ENCODE measurements at regions not wholly inside any gene's neighbourhood (a gene's known extent, or its start where the extent isn't known, plus 50 kb on each side); places are given as distances from the start of the nearest gene placed in this dataset.
"Not testable (repeated sequence)": the region's sequence is repeated elsewhere in the genome, so short reads cannot be mapped to it uniquely, and the experiment has no call there.

DNA sequence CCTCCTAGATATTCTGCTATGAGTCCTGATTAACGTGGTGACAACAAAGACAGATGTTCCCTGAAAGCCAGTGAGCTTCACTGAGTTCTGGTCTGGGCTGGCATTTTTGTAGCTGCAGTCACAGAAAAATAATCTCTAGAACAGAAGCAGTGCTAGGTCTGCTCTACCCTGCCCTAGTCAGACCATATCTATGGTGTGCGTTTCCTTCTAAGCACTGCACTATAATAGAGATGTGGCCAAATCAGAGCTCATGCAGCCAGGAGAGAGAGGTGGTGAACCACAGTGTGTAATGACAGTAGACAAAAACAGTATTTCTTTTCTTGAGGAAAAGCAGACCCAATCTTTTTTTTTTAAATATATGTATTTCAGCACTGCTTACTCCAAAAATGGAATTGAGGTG lies 76.3 kb downstream of the CMAS start:
- WGBS (ENCODE audit: missing lambda C conversion rate) = 18% methylated on average over 2 of the region's 2 CpGs
- ChIA-PET POLR2A (no interaction called here), CTCF (interaction anchor here (1.4 to 1.9 kb wide), 2 partner anchors 21 to 23 kb away, joined by 4 read pairs; no protein-coding TSS in a partner anchor)
- TF ChIP-seq FOXS1 (CRISPR knock-in tag; IDR thresholded peaks at IDR 0.05) = no peak
- no peak for TF ChIP-seq MAFK (IDR thresholded peaks at IDR 0.05; ENCODE audit: partially characterized antibody)
- no peak for TF ChIP-seq CBX8 (IDR thresholded peaks at IDR 0.05)
- no peak for TF ChIP-seq MYC (IDR thresholded peaks at IDR 0.05; ENCODE audit: borderline replicate concordance, low read length)
- TF ChIP-seq MAZ (IDR thresholded peaks at IDR 0.05; ENCODE audit: borderline replicate concordance, low read depth, low read length) = no peak
- TF ChIP-seq CEBPB (IDR thresholded peaks at IDR 0.05) = no peak
- TF ChIP-seq SMC3 (IDR thresholded peaks at IDR 0.05) = no peak
- no peak for TF ChIP-seq JUNB (IDR thresholded peaks at IDR 0.05)
- no peak for TF ChIP-seq TFCP2L1 (CRISPR knock-in tag; IDR thresholded peaks at IDR 0.05)
- TF ChIP-seq KDM5A (IDR thresholded peaks at IDR 0.05) = no peak
- TF ChIP-seq ZC3H11A (IDR thresholded peaks at IDR 0.05) = no peak
- no peak for DNase-seq (ENCODE audit: low read depth in 1 of 2, low spot score in 1 of 2)
- FAIRE-seq = no peak
- Histone ChIP-seq H3K27ac (no peak overlapping the region), H3K9me3 (peaks cover 6% of the 10 kb centered on the region; the same call in 2 of the 3 replicates), H3K4me3 (no peak overlapping the region), H3K4me2 (no peak overlapping the region), H3K4me1 (no peaks in the 10 kb centered on the region)
- no peak for ATAC-seq

DNA sequence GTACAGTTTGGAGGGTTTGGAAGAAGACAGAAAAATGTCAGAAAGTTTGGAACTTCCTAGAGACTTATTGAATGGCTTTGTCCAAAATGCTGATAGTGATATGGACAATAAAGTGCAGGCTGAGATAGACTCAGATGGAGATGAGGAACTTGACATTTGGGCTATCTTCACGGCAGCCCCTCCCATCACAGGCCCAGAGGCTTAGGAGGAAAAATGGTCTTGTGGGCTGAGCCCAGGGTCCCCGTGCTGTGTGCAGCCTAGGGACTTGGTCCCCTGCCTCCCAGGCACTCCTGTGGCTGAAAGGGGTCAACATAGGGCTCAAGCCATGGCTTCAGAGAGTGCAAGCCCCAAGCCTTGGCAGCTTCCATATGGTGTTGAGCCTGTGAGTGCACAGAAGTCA lies 79.0 kb downstream of the CMAS start:
- H3K27ac ChIP-seq = no peak overlapping the region
- ChIA-PET CTCF (interaction anchor here (1.2 kb wide), 1 partner anchor 24 kb away, joined by 3 read pairs; no protein-coding TSS in a partner anchor), POLR2A (no interaction called here)
- no peak for DNase-seq (ENCODE audit: low read depth in 1 of 2, low spot score in 1 of 2)
- H3K4me1 ChIP-seq = no peaks in the 10 kb centered on the region
- TF ChIP-seq FOXS1 (CRISPR knock-in tag; IDR thresholded peaks at IDR 0.05) = no peak
- TF ChIP-seq, protein P1, sequence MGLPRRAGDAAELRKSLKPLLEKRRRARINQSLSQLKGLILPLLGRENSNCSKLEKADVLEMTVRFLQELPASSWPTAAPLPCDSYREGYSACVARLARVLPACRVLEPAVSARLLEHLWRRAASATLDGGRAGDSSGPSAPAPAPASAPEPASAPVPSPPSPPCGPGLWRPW (IDR thresholded peaks at IDR 0.05) = no peak
- TF ChIP-seq, protein P2, sequence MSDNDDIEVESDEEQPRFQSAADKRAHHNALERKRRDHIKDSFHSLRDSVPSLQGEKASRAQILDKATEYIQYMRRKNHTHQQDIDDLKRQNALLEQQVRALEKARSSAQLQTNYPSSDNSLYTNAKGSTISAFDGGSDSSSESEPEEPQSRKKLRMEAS (IDR thresholded peaks at IDR 0.05) = no peak
- TF ChIP-seq, protein P3, sequence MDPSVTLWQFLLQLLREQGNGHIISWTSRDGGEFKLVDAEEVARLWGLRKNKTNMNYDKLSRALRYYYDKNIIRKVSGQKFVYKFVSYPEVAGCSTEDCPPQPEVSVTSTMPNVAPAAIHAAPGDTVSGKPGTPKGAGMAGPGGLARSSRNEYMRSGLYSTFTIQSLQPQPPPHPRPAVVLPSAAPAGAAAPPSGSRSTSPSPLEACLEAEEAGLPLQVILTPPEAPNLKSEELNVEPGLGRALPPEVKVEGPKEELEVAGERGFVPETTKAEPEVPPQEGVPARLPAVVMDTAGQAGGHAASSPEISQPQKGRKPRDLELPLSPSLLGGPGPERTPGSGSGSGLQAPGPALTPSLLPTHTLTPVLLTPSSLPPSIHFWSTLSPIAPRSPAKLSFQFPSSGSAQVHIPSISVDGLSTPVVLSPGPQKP (IDR thresholded peaks at IDR 0.05; ENCODE audit: low read depth, low read length) = no peak
- TF ChIP-seq, protein P4, sequence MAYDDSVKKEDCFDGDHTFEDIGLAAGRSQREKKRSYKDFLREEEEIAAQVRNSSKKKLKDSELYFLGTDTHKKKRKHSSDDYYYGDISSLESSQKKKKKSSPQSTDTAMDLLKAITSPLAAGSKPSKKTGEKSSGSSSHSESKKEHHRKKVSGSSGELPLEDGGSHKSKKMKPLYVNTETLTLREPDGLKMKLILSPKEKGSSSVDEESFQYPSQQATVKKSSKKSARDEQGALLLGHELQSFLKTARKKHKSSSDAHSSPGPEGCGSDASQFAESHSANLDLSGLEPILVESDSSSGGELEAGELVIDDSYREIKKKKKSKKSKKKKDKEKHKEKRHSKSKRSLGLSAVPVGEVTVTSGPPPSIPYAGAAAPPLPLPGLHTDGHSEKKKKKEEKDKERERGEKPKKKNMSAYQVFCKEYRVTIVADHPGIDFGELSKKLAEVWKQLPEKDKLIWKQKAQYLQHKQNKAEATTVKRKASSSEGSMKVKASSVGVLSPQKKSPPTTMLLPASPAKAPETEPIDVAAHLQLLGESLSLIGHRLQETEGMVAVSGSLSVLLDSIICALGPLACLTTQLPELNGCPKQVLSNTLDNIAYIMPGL (CRISPR knock-in tag; IDR thresholded peaks at IDR 0.05; ENCODE audit: borderline replicate concordance) = no peak
- ATAC-seq = no peak
- 15% methylated on average over 2 of the region's 2 CpGs for WGBS (ENCODE audit: missing lambda C conversion rate)
- H3K4me2 ChIP-seq = no peak overlapping the region
- peaks cover 6% of the 10 kb centered on the region; the same call in 2 of the 3 replicates for H3K9me3 ChIP-seq
- no peak overlapping the region for H3K4me3 ChIP-seq
- FAIRE-seq = no peak

DNA sequence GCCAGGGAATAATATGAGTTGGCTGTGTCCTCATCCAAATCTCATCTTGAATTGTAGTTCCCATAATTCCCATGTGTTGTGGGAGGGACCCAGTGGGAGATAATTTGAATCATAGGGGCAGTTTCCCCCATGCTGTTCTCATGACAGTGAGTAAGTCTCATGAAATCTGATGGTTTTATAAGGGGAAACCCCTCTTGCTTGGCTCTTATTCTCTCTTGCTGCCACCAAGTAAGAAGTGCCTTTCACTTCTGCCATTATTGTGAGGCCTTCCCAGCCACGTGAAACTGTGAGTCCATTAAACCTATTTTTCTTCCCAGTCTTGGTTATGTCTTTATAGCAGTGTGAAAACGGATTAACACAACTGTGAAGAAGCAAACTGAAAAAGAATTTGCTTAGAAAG lies 80.1 kb downstream of the CMAS start:
- CTCF ChIA-PET; FAIRE-seq; DNase-seq (ENCODE audit: low read depth in 1 of 2, low spot score in 1 of 2); ATAC-seq; POLR2A ChIA-PET; H3K4me1 ChIP-seq; H3K4me3 ChIP-seq; H3K27ac ChIP-seq; H3K4me2 ChIP-seq; H3K9me3 ChIP-seq: not testable (repeated sequence)
- 2% methylated on average over 2 of the region's 2 CpGs for WGBS (ENCODE audit: missing lambda C conversion rate)

DNA sequence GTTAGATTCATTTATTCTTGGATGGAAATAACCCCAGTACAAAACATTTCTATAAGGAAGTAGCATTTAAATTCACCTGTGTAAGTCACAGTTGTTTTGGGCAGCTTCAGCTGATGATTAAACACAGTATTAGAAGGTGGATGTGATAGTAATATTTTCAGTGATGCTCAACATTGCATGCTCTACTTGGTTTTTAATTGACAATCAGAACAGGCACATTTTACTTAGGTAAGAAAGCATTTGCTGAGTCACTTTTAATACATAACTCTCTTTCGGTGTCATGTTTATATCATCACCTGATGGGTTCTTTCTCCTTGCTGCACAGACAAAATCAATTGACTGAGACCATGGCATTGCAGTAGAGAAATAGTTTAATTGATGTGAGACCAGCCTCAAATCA lies 80.7 kb downstream of the CMAS start:
- no peaks in the 10 kb centered on the region for H3K4me1 ChIP-seq
- no peak overlapping the region for H3K4me2 ChIP-seq
- WGBS (ENCODE audit: missing lambda C conversion rate) = 0% methylated on average over 1 of the region's 1 CpG
- no peak overlapping the region for H3K27ac ChIP-seq
- ChIA-PET POLR2A (no interaction called here), CTCF (no interaction called here)
- H3K4me3 ChIP-seq = no peak overlapping the region
- H3K9me3 ChIP-seq = peaks cover 6% of the 10 kb centered on the region; the same call in 2 of the 3 replicates
- FAIRE-seq = no peak
- ATAC-seq = no peak
- DNase-seq (ENCODE audit: low read depth in 1 of 2, low spot score in 1 of 2) = no peak
- TF ChIP-seq CEBPB (IDR thresholded peaks at IDR 0.05) (no peak), KDM1A (IDR thresholded peaks at IDR 0.05; ENCODE audit: low read depth) (no peak), ZC3H11A (IDR thresholded peaks at IDR 0.05) (no peak), KDM5A (IDR thresholded peaks at IDR 0.05) (no peak), GATA3 (IDR thresholded peaks at IDR 0.05; ENCODE audit: borderline replicate concordance) (no peak), HOXB13 (CRISPR knock-in tag; IDR thresholded peaks at IDR 0.05; ENCODE audit: low read depth) (no peak), NR3C1 (IDR thresholded peaks at IDR 0.05) (no peak), CBX8 (IDR thresholded peaks at IDR 0.05) (no peak), SREBF2 (IDR thresholded peaks at IDR 0.05) (no peak), FOSB (CRISPR knock-in tag; IDR thresholded peaks at IDR 0.05) (no peak), HDAC2 (IDR thresholded peaks at IDR 0.05) (no peak), JUN (IDR thresholded peaks at IDR 0.05) (no peak), RCOR1 (IDR thresholded peaks at IDR 0.05; ENCODE audit: low read depth, low read length) (no peak), PHF8 (IDR thresholded peaks at IDR 0.05; ENCODE audit: borderline replicate concordance, low read depth) (no peak), NPAS2 (CRISPR knock-in tag; IDR thresholded peaks at IDR 0.05; ENCODE audit: borderline replicate concordance) (no peak), CHD4 (IDR thresholded peaks at IDR 0.05; ENCODE audit: borderline replicate concordance) (no peak)
- TF ChIP-seq, protein P5, sequence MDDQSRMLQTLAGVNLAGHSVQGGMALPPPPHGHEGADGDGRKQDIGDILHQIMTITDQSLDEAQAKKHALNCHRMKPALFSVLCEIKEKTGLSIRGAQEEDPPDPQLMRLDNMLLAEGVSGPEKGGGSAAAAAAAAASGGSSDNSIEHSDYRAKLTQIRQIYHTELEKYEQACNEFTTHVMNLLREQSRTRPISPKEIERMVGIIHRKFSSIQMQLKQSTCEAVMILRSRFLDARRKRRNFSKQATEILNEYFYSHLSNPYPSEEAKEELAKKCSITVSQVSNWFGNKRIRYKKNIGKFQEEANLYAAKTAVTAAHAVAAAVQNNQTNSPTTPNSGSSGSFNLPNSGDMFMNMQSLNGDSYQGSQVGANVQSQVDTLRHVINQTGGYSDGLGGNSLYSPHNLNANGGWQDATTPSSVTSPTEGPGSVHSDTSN (IDR thresholded peaks at IDR 0.05) = no peak
- TF ChIP-seq, protein P6, sequence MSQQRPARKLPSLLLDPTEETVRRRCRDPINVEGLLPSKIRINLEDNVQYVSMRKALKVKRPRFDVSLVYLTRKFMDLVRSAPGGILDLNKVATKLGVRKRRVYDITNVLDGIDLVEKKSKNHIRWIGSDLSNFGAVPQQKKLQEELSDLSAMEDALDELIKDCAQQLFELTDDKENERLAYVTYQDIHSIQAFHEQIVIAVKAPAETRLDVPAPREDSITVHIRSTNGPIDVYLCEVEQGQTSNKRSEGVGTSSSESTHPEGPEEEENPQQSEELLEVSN (IDR thresholded peaks at IDR 0.05; ENCODE audit: borderline replicate concordance, low read depth) = no peak
